GM19324 (cell line): ENCODE measurements at regions not wholly inside any gene's neighbourhood (a gene's known extent, or its start where the extent isn't known, plus 50 kb on each side); places are given as distances from the start of the nearest gene placed in this dataset.
A peak's percentile ranks its signal among the peaks of the same experiment; 100 is the strongest.
"Not testable (repeated sequence)": the region's sequence is repeated elsewhere in the genome, so short reads cannot be mapped to it uniquely, and the experiment has no call there.

Source experiments
- ATAC-seq: cut with Tn5 transposase; IDR thresholded peaks from one replicate; pipeline ENCODE4 v1.9.1; 2021; ENCODE audit warnings: mild to moderate bottlenecking, moderate library complexity; ENCODE audit not compliant: unreplicated experiment, low FRiP score

DNA sequence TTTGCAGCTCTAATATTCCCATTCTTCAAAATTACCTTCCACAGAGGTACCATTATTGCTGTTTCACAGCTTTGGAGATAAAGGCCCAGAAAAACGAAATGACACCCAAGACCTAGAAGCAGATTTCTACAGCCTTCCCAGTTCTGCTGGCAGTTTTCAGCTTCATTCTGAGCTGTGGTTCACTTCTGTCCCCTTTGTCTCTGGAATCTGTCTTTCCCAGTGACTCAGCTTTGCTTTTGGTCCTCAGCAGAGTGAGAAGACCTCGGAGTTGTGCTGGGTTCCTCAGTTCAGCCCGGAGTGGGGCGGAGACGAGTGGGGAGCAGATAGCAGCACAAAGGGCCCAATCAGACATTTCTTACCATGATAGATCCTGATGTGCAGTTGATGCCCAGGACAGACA is 180.7 kb upstream of the CXCR4 start:
- ATAC-seq, result no peak

DNA sequence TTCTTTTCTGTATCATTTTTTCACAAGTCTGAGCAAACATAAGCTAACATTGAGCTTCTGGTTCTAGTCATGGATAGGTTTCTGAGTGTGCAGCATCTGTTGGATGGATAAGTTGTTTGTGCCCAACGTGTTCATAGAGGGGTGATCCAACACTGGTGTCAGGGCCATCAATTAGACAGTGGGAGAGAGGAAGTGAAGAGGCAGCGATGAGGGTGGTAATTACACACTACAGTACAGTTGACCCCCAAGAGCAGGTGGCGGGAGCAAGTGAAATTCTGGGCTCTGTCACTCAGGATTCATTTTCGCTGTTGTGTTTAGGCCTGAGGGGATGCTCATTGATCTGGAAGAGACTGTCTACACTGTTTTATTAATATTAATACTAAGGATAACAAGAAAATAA is 180.0 kb upstream of the CXCR4 start:
- no peak for ATAC-seq

DNA sequence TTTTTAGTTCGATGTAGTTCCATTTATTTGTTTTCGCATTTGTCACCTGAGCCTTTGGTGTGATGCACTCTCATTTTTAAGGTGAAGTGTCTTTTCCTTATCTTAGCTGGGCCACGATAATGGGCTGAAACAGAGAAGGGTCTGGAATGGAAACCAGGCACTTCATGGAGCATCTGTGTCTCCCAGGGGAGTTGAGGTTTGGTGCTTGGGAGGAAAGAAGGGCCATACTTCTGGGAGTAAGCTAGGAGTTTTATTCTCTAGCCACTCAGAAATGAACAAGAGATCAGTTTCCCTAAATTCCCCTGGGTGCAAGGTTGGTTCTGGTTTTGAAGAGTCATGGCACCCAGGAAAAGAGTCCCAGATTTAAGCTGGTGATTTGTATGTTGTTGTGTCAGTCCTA is 179.4 kb upstream of the CXCR4 start:
- no peak for ATAC-seq

DNA sequence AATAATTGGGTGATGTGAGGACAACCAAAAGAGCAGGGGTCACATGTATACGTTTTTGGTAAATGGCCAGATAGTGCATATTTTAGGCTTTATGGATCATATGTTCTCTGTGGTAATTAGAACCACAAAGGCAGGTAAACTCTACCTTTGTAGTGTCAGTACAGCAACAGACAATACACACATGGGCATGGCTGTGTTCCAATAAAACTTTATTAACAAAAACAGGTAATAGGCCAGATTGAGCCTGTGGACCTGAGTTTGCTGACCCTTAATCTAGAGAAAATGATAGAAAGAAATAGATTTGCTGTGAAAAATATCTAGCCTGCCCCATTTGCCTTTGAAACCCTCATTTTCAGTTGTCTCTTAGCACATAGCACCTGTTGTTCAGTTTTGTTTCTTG is 177.2 kb upstream of the CXCR4 start:
- ATAC-seq, result no peak

DNA sequence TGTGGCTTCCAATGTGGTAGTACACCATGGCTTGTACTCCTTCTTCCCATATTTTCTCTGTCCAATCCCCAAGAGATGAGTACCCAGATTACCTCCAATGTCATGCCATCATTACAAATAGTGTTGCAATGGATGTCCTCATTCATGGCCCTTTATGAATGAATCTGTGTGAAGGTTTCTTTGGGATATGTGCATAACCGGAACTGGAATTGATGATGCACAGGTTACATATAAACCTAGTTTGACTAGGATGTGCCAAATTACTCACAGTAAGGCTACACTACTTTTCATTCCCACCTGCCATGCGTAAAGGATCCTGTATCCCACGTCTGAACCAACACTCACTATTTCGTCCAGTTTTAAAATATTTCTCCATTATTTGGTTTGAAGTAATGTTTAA is 173.9 kb upstream of the CXCR4 start:
- ATAC-seq, result no peak

DNA sequence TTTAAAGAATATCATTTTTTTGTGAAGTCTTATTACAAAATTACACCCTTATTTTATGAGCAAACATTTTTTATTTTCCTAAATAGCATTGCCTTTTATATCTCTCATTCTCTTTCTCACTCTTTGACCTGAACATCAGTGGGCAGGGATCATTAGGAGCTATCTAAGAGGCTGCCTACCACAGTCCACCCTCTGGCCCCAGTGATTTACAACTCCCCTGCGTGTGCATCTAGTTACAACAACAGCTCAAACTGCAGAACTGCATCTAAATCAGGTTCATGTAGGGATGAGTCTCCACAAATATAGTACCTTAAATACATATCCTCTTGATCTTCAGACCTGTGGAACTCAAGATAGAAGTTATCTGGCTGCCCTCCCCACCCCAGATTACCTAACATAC is 172.4 kb upstream of the CXCR4 start:
- no peak for ATAC-seq

DNA sequence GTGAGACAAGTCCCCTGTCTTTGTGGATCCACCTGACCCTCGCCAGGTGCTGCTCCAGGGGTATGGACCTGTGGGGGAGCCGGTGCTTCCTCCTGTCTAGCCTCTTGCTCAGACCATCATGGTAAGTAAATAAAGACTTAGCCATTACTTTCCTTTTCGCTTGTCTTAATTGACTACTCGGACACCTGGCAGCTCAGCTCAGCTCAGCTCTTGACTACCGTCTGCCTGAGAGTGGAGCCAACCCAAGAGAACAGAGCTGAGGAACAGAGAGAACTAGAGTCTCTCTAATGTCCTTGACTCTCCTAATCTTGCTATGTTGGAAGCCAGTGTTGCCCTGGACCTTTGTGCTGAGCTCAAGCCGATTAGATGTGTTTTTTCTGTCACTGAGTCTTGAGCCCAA is 170.3 kb upstream of the CXCR4 start:
- ATAC-seq, result no peak

DNA sequence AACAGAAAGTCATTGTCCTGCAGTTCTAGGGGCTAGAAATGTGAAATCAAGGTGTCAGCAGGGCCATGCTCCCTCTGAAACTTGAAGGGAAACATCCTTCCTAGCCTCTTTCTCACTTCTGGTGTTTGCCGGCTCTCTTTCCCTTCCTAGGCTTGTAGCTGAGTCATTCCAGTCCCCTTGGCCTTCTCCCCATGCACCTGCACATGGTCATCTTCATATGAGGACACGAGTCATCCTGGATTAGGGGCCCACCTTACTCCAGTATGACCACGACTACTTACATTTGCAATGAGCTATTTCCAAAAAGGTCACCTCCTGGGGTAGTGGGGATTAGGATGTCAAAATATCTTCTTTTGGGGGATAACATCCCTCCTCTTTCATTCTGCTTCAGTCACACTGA is 168.5 kb upstream of the CXCR4 start:
- ATAC-seq, result no peak

DNA sequence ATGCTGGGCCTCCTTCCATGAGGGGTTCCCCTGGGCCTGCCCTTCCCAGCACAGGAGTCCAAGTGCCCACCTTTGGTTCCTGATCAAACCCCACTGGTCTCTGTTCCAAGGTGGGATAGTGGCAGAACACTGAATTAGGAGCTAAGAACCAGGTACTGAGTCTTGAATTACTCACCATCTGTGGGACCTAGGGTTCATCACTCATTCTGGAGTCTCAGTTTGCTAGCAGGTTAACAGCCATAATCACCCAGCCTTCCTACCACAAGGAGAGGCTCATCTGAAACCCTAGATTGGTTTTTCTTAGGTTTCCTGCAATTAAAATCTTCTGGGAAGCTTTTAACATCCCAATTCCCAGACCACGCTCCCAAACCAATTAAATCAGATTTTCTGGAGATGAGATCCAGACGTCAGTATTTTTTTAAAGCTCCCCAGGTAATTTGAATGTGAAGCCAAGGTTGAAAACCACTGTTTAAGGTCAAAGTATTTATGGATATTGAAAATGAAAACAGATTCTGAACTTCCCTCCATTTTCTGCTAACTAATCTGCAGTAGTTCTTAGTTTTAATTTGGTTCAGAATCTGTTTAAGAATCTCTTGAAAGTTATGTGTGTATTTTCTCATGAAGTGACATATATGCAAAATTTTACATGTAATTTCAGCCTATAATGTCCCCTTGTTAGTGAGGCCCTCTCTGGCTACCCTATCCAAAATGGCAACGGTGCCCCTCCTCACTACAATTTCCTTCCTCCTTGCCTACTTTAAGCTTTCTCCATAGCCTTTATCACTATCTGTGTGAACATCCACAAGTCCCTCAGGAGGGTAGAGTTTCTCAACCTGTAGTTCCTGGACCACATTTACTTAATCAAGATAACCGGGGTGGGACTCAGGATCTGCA is 166.5 kb upstream of the CXCR4 start:
- peak; percentile 52 for ATAC-seq

DNA sequence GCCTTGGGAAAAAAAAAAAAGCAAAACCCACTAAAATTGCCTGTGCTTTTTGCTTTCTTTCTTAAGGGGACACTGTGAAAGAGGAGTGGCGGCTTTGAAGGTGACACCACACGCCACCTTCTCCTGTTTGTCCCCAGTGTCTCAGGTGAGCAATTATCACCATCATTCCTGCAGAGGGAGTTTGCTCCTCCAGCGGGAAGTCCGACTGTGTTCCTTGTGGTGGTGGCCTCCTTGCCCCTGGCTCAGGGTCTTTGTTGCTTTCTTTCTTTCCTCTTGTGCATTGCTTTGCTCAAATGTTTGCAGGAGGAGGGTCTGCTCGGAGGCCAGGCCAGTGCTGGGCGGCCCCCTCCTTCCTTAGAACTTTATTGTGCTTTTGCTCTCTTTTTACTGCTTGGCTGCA is 164.3 kb upstream of the CXCR4 start:
- ATAC-seq, result no peak

DNA sequence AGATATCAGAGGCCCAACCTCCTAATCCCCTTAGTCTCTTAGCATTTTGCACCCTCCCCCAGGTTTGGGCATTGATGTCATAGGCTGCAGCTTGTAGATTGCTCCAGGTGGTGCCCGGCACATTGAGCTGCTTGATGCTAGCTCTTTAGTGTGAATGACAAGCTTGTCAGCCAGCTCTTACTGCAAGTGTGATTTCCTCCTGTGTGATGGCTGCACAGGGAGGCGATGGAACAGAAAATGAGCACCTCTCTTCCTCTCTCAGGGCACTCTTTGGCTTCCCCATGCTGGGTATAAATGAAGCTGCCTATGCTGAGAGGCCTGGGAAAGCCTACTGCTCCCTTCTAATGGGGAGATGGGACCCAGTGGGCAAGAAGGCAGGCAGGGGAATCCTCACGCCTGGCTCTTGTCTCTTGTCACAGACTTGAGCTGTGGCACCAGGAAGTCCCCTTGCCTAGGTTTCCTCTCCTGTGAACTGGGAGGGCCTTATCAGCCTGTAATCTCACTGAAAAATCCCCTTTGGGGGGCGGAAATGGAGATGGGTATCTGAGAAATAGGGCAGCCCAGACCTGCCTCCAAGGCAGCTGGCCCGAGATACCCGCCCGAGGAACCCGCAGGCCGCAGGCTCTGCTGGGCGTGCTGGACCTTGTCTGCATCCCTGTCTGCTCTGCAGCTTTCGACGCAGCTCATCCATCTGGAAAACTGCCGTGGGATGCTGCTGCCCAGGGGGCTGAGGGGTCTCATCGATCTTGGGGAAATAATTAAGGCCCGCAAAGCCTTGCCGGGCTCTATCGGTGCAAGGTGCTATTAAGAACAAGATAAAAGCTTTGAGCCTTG is 163.5 kb upstream of the CXCR4 start:
- no peak for ATAC-seq

DNA sequence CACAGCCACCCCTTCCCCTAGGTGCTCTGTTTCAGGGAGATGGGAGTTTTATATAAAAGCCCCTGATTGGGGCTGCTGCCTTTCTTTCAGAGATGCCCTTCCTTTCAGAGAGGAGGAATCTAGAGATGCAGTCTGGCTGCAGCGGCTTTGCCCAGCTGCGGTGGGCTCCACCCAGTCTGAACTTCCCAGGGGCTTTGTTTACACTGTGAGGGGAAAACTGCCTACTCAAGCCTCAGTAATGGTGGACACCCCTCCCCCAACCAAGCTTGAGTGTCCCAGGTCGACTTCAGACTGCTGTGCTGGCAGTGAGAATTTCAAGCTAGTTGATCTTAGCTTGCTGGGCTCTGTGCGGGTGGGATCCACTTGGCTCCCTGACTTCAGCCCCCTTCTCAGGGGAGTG is 148.4 kb upstream of the CXCR4 start:
- not testable (repeated sequence) for ATAC-seq

DNA sequence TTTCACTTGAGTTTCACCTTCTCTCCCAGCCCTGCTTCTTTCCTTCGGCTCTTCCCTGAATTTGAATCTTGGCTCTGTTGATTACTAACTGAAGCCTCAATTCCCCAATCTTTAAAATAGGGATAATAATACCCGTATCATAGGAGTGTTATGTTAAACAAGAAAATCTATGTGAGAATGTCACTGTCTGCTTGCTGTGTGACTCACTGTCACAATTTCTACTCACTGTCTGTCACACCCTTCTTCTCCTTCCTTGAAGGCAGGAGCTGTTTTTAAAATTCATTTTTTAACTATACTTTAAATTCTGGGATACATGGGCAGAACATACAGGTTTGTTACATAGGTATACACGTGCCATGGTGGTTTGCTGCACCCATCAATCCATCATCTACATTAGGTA is 141.6 kb upstream of the CXCR4 start:
- no peak for ATAC-seq

DNA sequence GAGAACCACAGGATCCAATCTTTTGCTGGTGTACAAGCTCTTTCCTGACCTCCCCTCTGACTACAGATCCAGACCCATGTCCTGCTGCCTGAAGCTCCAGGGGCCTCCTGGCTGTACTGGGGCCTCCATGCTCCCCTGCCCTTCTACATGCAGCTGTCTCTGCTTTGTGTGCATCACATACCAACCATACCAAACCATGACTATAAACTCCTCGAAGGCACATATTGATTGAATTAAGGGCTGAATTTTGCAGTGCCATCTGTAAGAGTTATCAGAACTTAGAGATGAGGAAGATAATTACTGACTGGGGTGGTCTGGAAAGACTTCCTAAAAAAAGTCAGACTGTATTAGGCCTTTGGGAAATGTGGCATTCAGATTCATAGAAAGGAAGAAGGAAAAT is 139.9 kb upstream of the CXCR4 start:
- ATAC-seq, result no peak

DNA sequence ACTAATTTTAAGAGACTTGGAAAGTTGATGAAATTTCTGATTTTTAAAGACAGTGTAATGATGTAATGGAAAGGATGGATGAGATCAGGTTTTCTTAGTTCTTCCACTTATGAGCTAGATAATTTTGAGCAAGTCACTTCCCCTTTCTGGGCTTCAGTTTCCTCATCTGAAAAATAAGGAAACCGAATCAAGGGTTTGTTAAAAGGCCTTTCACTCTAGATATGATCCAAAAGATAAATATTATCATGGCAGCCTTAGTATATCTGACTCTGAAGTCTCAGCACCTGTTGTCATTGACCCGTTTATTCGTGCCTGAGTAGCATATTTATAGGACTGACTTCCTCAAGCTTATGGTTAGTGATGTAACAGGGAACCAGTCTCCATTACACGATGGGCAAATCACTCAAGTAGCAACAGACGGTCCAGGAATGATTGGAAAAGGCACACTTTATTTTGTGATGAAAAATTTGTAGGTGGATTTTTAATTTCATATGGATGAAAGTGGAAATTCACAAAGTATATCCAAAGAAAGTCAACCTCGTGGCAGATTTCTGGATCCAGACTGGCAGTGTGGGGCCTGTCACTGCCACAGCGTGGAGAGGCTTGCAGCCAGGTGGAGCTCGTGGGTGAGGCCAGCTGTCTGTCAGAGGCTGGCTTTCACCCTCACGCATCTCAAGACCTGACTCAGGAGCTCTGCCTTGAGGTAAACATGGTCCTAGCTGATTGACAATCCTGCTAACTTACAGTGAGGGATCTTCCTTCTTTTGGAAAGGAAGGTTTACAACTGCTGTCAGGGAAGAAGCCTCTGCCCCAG is 137.9 kb upstream of the CXCR4 start:
- no peak for ATAC-seq

DNA sequence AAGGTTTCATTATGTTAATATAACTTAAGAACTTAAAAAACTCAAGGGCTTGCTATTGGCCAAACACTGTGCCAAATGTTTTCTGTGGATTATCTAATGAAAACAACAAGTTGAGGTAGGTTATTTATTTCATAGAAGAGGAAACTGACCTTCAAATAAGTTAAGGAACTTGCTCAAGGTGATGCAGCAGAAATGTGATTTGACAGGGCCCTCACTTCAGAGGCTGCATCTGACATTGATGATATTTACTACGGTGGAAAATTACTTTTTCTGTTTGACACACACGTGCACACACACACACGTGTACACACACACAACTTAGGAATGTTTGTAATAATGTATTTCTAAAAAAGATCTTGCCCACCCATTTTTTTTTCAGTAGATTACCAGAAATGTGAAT is 137.2 kb upstream of the CXCR4 start:
- ATAC-seq, result no peak

DNA sequence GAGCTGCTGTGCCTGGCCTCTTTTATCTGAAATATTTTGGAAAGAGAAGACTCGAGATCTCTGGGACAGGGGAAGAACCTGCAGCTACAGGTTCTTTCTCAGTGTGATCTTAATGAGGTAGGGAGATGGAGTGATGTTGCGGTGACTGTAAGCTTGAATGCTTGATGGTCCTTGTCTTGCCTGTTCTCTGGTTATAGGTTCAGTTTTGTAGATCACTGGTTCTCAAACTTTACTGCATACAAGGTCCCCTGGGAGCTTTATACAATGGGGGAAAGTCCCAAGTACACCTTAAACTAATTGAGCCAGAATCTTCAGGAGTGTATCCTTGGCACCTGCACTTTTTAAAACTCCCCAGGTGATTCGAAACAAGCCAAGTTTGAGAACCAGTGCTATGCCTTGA is 136.7 kb upstream of the CXCR4 start:
- ATAC-seq, result no peak

DNA sequence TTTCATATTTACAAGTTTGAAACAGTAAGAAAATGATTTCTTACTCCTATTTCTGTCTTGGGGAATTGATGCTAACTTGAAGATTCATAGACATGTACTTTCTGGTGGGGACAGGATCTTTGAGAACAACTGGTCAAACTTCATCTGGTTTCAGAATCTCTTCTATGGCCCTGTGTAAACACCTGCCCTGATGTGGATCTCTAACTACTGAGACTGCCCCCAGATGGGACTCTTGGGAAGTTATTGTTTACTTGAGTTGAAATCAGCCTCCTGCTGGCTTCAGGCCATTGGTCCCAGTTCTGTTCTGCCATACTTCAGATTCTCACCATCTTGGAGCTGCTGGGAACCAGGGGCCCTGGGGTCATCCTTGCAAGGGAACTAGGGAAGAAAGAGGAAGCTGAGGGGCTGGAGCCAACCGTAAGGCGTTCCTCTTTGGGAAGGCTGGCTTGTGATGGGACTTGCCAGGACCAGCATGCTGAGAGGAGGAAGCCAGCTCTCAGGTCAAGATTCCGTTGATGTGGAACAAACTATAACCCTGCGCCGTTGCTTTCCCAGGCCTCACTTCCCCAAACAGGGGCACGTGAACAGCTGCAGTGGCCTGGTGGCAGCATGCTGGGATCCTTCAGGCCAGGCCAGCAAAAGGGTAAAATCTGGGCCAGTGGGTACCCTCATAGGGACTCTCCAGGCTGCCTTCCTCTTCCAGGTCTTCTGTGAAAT is 135.5 kb upstream of the CXCR4 start:
- no peak for ATAC-seq

DNA sequence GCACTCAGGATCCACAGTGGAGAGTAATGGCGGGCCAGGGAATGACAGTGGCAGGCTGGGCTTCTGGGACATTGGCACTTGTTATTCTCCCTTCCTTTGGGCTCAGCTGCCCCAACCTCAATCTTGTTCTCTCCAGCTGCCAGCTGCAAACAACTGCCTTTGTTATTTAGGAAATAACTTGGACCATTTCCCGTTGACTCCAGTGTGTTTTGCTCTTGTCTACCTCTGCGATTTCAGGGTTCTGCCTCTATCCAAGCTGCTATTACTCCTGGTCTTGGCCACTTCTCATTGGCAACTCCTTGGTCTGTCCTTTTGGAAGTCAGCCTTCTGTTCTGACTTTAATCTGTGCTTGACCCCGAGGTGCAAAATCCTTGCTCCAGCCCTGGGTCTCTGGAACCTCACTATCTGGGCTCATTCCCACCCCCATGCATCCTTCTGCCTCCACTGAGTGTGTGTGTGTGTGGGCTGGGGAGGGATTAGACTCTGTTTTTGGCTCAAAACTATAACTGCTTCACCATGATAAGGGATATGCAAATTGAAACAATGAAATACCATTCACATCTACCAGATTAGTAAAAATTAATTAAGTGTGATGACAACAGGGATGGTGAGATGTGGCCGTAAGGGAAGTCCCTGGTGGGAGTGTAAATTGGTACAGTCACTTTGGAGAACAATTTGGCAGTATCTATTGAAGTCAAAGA is 134.1 kb upstream of the CXCR4 start:
- ATAC-seq, result no peak
